ENCODE measurements at regions not wholly inside any gene's neighbourhood (a gene's known extent, or its start where the extent isn't known, plus 50 kb on each side); places are given as distances from the start of the nearest gene placed in this dataset.

DNA sequence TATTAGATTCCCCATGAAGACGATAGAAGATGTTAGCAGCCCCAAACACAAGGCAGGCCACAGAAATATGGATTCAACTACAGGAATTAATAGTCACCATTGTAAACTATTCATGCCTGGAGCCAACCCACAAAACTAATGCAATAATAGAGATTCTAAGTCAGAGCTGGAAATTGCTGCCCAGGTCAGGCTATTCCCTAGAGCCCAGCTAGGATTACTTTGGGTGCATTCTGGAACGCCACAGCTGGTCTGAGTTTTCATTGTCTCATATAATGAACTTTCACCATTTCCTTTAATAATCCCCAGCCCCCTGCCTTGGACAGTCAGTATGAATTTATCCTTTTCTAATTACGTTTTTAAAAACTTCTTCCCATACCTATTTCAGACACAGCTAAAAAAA, 252.6 kb downstream of the PAPSS1 start:
- 88% methylated on average over 3 of the region's 3 CpGs for WGBS
- no peak for DNase-seq (ENCODE audit: low spot score)
- no peaks in the 10 kb centered on the region for H3K36me3 ChIP-seq
- H3K9me3 ChIP-seq, result no peaks in the 10 kb centered on the region
- intact Hi-C loops (cut with DNase I), result no loop called here
- no peak overlapping the region for H3K4me3 ChIP-seq
- H3K27me3 ChIP-seq (replicated peaks; ENCODE audit: insufficient read depth), result no peaks in the 10 kb centered on the region
- no peak overlapping the region for H3K27ac ChIP-seq
- H3K4me1 ChIP-seq (replicated peaks), result no peaks in the 10 kb centered on the region
- TF ChIP-seq, protein P1, sequence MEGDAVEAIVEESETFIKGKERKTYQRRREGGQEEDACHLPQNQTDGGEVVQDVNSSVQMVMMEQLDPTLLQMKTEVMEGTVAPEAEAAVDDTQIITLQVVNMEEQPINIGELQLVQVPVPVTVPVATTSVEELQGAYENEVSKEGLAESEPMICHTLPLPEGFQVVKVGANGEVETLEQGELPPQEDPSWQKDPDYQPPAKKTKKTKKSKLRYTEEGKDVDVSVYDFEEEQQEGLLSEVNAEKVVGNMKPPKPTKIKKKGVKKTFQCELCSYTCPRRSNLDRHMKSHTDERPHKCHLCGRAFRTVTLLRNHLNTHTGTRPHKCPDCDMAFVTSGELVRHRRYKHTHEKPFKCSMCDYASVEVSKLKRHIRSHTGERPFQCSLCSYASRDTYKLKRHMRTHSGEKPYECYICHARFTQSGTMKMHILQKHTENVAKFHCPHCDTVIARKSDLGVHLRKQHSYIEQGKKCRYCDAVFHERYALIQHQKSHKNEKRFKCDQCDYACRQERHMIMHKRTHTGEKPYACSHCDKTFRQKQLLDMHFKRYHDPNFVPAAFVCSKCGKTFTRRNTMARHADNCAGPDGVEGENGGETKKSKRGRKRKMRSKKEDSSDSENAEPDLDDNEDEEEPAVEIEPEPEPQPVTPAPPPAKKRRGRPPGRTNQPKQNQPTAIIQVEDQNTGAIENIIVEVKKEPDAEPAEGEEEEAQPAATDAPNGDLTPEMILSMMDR (IDR thresholded peaks at IDR 0.05), result no peak
- no peak for TF ChIP-seq POLR2AphosphoS5 (IDR thresholded peaks at IDR 0.05)
- no peak for TF ChIP-seq POLR2A (IDR thresholded peaks at IDR 0.05)

DNA sequence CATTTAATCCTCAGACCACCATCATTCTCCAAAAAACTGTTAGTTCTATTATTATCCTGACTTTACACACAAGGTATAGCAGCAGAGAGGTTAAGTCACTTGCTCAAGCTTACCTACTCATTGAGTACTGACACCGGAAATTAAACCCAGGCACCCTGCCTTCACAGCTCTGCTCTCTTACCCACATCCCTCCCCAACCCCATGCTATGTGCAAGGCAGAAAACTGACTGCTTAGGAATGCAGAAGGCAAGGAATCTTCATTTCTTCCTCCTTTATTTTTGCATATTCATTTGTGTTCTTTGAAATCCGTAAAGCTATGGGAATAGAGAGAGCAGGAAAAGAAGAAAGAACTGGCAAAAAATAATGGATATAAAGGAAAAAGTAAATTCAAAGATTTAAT, 261.8 kb downstream of the PAPSS1 start:
- intact Hi-C loops (cut with DNase I), result no loop called here

DNA sequence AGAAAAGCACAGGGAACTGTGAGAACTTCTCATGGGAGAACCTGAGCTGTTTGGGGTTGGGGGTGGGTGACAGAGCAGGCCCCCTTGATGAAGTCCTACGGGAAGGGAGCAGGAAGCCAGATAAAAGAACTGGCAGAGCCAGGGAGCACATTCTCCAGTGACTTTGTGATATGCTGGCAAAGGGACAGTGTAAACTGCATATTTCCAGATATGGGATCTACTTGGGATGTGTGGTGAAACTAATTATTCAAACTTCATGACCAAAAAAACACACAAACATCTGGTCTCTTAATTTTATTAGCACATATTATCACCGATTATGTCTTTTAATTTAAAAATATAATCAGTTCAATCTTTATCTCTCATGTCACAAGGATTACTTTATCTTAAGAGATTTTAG, 266.0 kb downstream of the PAPSS1 start:
- no peak overlapping the region for H3K4me3 ChIP-seq
- DNase-seq (ENCODE audit: low spot score), result no peak
- H3K9me3 ChIP-seq, result no peaks in the 10 kb centered on the region
- TF ChIP-seq POLR2AphosphoS5 (IDR thresholded peaks at IDR 0.05), result no peak
- no peak for TF ChIP-seq POLR2A (IDR thresholded peaks at IDR 0.05)
- TF ChIP-seq, protein P1 (IDR thresholded peaks at IDR 0.05), result no peak
- WGBS, result 22% methylated on average over 2 of the region's 2 CpGs
- H3K36me3 ChIP-seq, result no peaks in the 10 kb centered on the region
- intact Hi-C loops (cut with DNase I), result no loop called here
- H3K27ac ChIP-seq, result no peak overlapping the region
- H3K27me3 ChIP-seq (replicated peaks; ENCODE audit: insufficient read depth), result no peaks in the 10 kb centered on the region
- no peaks in the 10 kb centered on the region for H3K4me1 ChIP-seq (replicated peaks)

More for the DNA sequence above, 261.8 kb downstream of the PAPSS1 start:
- no peaks in the 10 kb centered on the region for H3K4me1 ChIP-seq (replicated peaks)
- no peak overlapping the region for H3K27ac ChIP-seq
- TF ChIP-seq POLR2AphosphoS5 (IDR thresholded peaks at IDR 0.05), result no peak
- TF ChIP-seq POLR2A (IDR thresholded peaks at IDR 0.05), result no peak
- TF ChIP-seq, protein P1 (IDR thresholded peaks at IDR 0.05), result no peak
- no peaks in the 10 kb centered on the region for H3K27me3 ChIP-seq (replicated peaks; ENCODE audit: insufficient read depth)
- no peaks in the 10 kb centered on the region for H3K9me3 ChIP-seq
- 84% methylated on average over 2 of the region's 2 CpGs for WGBS
- H3K36me3 ChIP-seq, result no peaks in the 10 kb centered on the region
- H3K4me3 ChIP-seq, result no peak overlapping the region
- DNase-seq (ENCODE audit: low spot score), result no peak

DNA sequence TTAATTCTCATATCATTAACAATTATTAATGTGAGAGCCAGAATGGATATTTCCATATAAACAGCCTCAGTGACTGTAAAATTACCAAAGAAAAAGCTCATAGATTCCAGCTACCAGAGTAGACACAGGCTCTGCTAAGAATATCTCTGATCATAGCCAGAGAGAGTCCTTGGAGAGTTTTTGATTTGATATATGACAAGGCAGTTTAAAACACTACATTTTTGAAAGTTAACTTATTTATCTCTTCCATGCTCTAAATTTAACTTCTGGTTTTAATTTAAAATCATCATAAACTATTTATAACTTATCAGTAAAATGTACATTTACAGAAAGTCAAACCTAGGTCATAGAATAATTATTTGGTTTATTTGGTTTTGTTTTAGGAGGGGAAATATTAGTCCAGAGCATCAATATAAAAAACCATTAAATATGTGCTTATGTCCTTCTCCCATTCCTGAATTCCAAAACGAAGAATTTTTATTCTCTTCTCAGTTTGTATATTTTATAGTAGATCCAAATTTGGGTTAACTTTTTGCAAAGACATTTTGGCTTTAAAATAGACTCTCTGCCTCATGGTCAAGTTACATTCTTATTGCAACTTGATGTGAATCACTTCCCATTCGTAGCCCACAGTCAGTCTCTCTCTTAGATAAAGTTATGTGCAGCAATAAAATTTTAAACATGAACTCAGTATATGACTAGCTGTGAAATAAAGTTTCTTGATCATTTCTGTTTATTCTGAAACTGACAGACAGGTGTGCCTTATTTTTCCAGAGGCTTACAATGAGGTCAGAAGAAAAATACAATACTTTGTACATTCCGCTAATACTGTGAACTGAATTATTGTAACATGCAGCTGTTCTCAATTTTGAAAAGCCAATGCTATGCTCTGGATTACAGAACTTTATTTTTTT, 267.1 kb downstream of the PAPSS1 start:
- Histone ChIP-seq H3K36me3 (no peaks in the 10 kb centered on the region), H3K9me3 (no peaks in the 10 kb centered on the region), H3K4me3 (no peak overlapping the region), H3K27me3 (replicated peaks; ENCODE audit: insufficient read depth) (no peaks in the 10 kb centered on the region), H3K27ac (no peak overlapping the region), H3K4me1 (replicated peaks) (no peaks in the 10 kb centered on the region)
- no peak for TF ChIP-seq POLR2A (IDR thresholded peaks at IDR 0.05)
- TF ChIP-seq, protein P1 (IDR thresholded peaks at IDR 0.05), result no peak
- TF ChIP-seq POLR2AphosphoS5 (IDR thresholded peaks at IDR 0.05), result no peak
- intact Hi-C loops (cut with DNase I), result no loop called here
- WGBS, result 61% methylated on average over 3 of the region's 3 CpGs
- DNase-seq (ENCODE audit: low spot score), result no peak

Data from prostate gland (tissue), 2 donors.